HCT116 (cell line): ENCODE measurements at regions not wholly inside any gene's neighbourhood (a gene's known extent, or its start where the extent isn't known, plus 50 kb on each side); places are given as distances from the start of the nearest gene placed in this dataset.

Source experiments
- ATAC-seq: fragments of 200-7000 bp; cut with Tn5 transposase; 2 replicates; pipeline ENCODE4 v1.9.1; 2020; ENCODE audit warnings: mild to moderate bottlenecking, moderate library complexity
- BruUV-seq: library from RNA; stranded (reverse); fragments of 400-500 nt; replicated peaks from 2 replicates; lab custom pipeline; 2021; lab: Mats Ljungman, UMichigan
- CTCF ChIA-PET: fragments of 300-600 bp; sonication (Branson Sonifier 250); formaldehyde crosslinking; loops from one replicate; lab custom pipeline; 2021; ENCODE audit warnings: antibody characterized with exemption; lab: Charles Lee
- POLR2A ChIA-PET: fragments of 300-600, 350-600 bp; sonication (Branson Sonifier 250); formaldehyde crosslinking; loops from one replicate; lab custom pipeline; 2021; ENCODE audit warnings: antibody characterized with exemption; lab: Charles Lee
- RAD21 ChIA-PET, 2 experiments: fragments of 300-600 bp; sonication (Branson Sonifier 250); formaldehyde crosslinking; loops; one replicate each; lab custom pipeline; 2023; ENCODE audit warnings: low total read pairs in 2 of 2; ENCODE audit not compliant: uncharacterized antibody in 2 of 2, unreplicated experiment in 2 of 2, low non-redundant PET in 1 of 2; lab: Charles Lee
- DNase-seq: peaks from one replicate; pipeline ENCODE4 v3.0.0-alpha.2; 2010; ENCODE audit warnings: low read depth, low spot score
- H2AFZ ChIP-seq: fragments of 200-600 bp; shearing (Covaris generic), sonication (generic); 2 replicates; pipeline ENCODE4 v1.6.1; 2017; ENCODE audit warnings: low read depth, mixed run types, mixed read lengths, antibody characterized with exemption, low read length; ENCODE audit not compliant: poor library complexity, severe bottlenecking
- H3K27ac ChIP-seq: 2 replicates; pipeline ENCODE4 v1.5.1; 2012; ENCODE audit warnings: low read depth, low read length
- H3K27me3 ChIP-seq: fragments of 200-600 bp; sonication (generic); 2 replicates; pipeline ENCODE4 v1.6.1; 2016; ENCODE audit warnings: mixed run types, low read length, mixed read lengths; ENCODE audit not compliant: insufficient read depth
- H3K36me3 ChIP-seq, 2 experiments: fragments of 200-500 bp in 1 of 2; fragments of 200-600 bp in 1 of 2; sonication (Bioruptor generic) in 1 of 2; sonication (generic) in 1 of 2; 2 replicates each; pipeline versions ENCODE4 v1.5.1 to v1.6.1; 2014 to 2016; ENCODE audit warnings: low read length in 2 of 2, inconsistent platforms in 1 of 2, mixed read lengths in 1 of 2, mixed run types in 1 of 2; ENCODE audit not compliant: insufficient read depth in 2 of 2, control insufficient read depth in 1 of 2
- H3K4me1 ChIP-seq, 2 experiments: fragments of 200-600 bp in 1 of 2; sonication (generic) in 1 of 2; 2 replicates each; pipeline versions ENCODE4 v1.5.1 to v1.6.1; 2012 to 2017; ENCODE audit warnings: low read length in 2 of 2, inconsistent platforms in 1 of 2, mild to moderate bottlenecking in 1 of 2, mixed read lengths in 1 of 2, mixed run types in 1 of 2, moderate library complexity in 1 of 2; ENCODE audit not compliant: insufficient read depth in 2 of 2, control insufficient read depth in 1 of 2
- H3K4me2 ChIP-seq: fragments of 200-600 bp; sonication (generic); 2 replicates; pipeline ENCODE4 v1.6.1; 2017; ENCODE audit warnings: mixed run types, low read length, mixed read lengths
- H3K4me3 ChIP-seq, 2 experiments: fragments of 200-600 bp in 1 of 2; sonication (generic) in 1 of 2; replicated peaks in 1 of 2; 2 replicates each; pipeline ENCODE4 v1.5.1; 2011 to 2016; ENCODE audit warnings: low read length in 2 of 2, control low read depth in 1 of 2, low read depth in 1 of 2, mild to moderate bottlenecking in 1 of 2, mixed read lengths in 1 of 2, mixed run types in 1 of 2
- H3K79me2 ChIP-seq: fragments of 200-600 bp; sonication (generic); 2 replicates; pipeline ENCODE4 v1.6.1; 2017; ENCODE audit warnings: mild to moderate bottlenecking, mixed run types, low read length, moderate library complexity, mixed read lengths; ENCODE audit not compliant: insufficient read depth
- H3K9ac ChIP-seq: fragments of 200-600 bp; sonication (generic); 2 replicates; pipeline ENCODE4 v1.6.1; 2016; ENCODE audit warnings: low read length, mixed read lengths
- H3K9me2 ChIP-seq: fragments of 200-600 bp; sonication (generic), shearing (Covaris generic); 2 replicates; pipeline ENCODE4 v1.6.1; 2017; ENCODE audit warnings: mixed run types, mild to moderate bottlenecking, moderate library complexity; ENCODE audit not compliant: insufficient read depth
- H3K9me3 ChIP-seq, 2 experiments: fragments of 200-500 bp in 1 of 2; fragments of 200-600 bp in 1 of 2; sonication (Bioruptor generic) in 1 of 2; sonication (generic) in 1 of 2; 2 replicates each; pipeline ENCODE4 v1.6.1; 2014 to 2017; ENCODE audit warnings: low read length in 2 of 2, mixed read lengths in 2 of 2, inconsistent platforms in 1 of 2, low read depth in 1 of 2, mild to moderate bottlenecking in 1 of 2, mixed run types in 1 of 2, moderate library complexity in 1 of 2; ENCODE audit not compliant: control insufficient read depth in 1 of 2, insufficient read depth in 1 of 2
- H4K20me1 ChIP-seq: fragments of 200-600 bp; sonication (generic), shearing (Covaris generic); 2 replicates; pipeline ENCODE4 v1.6.1; 2017; ENCODE audit warnings: mixed run types, mild to moderate bottlenecking, moderate library complexity; ENCODE audit not compliant: insufficient read depth
- CBX3 ChIP-seq: IDR thresholded peaks from 2 replicates; pipeline ENCODE4 v1.6.1; 2012; ENCODE audit warnings: low read depth
- EZH2 ChIP-seq: fragments of 200-600 bp; sonication (generic); IDR thresholded peaks from 2 replicates; pipeline ENCODE4 v1.6.1; 2017; ENCODE audit warnings: antibody characterized with exemption, mixed run types
- FOSL1 ChIP-seq: IDR thresholded peaks from 2 replicates; pipeline ENCODE4 v1.6.1; 2012; ENCODE audit warnings: low read depth
- POLR2AphosphoS5 ChIP-seq: IDR thresholded peaks from 2 replicates; pipeline ENCODE4 v1.6.1; 2011; ENCODE audit warnings: mild to moderate bottlenecking, low read depth, low read length, moderate library complexity
- RAD21 ChIP-seq: IDR thresholded peaks from 2 replicates; pipeline ENCODE4 v1.6.1; 2012; ENCODE audit warnings: low read depth, mild to moderate bottlenecking
- SIN3A ChIP-seq: IDR thresholded peaks from 2 replicates; pipeline ENCODE4 v1.6.1; 2012; ENCODE audit warnings: low read depth
- SP1 ChIP-seq: IDR thresholded peaks from 2 replicates; pipeline ENCODE4 v1.6.1; 2012; ENCODE audit warnings: low read depth
- YY1 ChIP-seq: IDR thresholded peaks from 2 replicates; pipeline ENCODE4 v1.6.1; 2011; ENCODE audit warnings: low read length, low read depth, moderate library complexity, mild to moderate bottlenecking; ENCODE audit not compliant: insufficient replicate concordance; ENCODE audit errors: extremely low read depth
- intact Hi-C: fragments of 100-400 bp; cut with micrococcal nuclease; formaldehyde crosslinking; loops from 2 replicates; pipeline ENCODE4 v1.10.0; 2022
- TF ChIP-seq, protein P1 (sequence below), 3 experiments: fragments of 200-600 bp in 1 of 3; sonication (generic) in 1 of 3; IDR thresholded peaks in 2 of 3; conservative IDR thresholded peaks in 1 of 3; 2 replicates each; pipeline ENCODE4 v1.5.1; 2012 to 2017; ENCODE audit warnings: low read depth in 2 of 3, low read length in 2 of 3, antibody characterized with exemption in 1 of 3, borderline replicate concordance in 1 of 3, control low read depth in 1 of 3, mild to moderate bottlenecking in 1 of 3, mixed read lengths in 1 of 3, mixed run types in 1 of 3, moderate library complexity in 1 of 3; ENCODE audit not compliant: insufficient read depth in 1 of 3

DNA sequence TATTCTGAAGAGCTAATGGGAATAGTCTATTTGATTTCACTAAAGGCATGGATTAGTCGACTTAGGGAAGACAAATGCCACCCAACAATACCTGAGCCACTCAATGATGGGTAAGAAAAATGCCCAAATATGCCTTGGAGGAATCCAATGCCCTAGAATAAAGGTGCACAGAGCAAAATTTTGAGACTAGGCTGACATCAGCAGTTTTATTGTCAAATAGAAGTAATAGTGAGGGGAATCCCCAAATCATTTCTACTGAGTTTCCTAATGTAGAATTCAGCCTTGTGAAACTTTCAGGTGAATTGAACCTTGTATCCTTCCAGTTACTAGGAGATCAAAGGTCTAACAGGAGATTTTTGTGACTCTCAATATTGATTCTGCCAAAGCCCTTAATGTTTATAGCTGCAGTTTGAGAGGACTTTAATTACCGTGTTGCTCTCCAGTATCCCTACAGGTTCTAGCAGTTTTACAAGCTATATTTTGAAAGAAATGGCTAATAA is 50.8 kb upstream of the THSD7B start (continued):
- TF ChIP-seq POLR2AphosphoS5: no peak
- TF ChIP-seq YY1: no peak
- TF ChIP-seq, all 23 proteins: peak for 0

DNA sequence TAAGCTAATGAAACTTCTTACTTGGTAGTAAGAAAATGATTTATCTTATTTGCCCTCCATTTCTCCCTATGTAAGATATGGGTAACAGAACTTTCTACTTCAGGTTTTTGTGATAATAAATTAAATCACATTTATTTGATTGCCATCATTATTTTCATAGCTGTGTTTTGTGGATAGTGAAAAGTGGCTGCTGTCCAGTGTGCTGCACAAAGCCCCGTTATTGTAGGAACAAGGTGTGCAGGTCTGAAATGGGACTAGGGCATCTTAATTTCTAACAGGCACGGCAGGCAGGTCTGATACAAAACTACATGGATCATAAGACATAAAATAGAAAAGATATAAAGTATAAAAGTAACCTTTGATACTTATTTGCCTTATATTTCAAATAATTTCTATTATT is 51.6 kb upstream of the THSD7B start:
- no peaks in the 10 kb centered on the region for H3K9me2 ChIP-seq
- no peak for DNase-seq
- intact Hi-C loops: no loop called here
- no peak overlapping the region for H3K4me2 ChIP-seq
- BruUV-seq: no TSS peak
- H3K27me3 ChIP-seq: no peaks in the 10 kb centered on the region
- H3K9me3 ChIP-seq: no peaks in the 10 kb centered on the region
- TF ChIP-seq SP1 (no peak), EZH2 (no peak), SIN3A (no peak), RAD21 (no peak), FOSL1 (no peak), CBX3 (no peak)
- TF ChIP-seq, protein P1, sequence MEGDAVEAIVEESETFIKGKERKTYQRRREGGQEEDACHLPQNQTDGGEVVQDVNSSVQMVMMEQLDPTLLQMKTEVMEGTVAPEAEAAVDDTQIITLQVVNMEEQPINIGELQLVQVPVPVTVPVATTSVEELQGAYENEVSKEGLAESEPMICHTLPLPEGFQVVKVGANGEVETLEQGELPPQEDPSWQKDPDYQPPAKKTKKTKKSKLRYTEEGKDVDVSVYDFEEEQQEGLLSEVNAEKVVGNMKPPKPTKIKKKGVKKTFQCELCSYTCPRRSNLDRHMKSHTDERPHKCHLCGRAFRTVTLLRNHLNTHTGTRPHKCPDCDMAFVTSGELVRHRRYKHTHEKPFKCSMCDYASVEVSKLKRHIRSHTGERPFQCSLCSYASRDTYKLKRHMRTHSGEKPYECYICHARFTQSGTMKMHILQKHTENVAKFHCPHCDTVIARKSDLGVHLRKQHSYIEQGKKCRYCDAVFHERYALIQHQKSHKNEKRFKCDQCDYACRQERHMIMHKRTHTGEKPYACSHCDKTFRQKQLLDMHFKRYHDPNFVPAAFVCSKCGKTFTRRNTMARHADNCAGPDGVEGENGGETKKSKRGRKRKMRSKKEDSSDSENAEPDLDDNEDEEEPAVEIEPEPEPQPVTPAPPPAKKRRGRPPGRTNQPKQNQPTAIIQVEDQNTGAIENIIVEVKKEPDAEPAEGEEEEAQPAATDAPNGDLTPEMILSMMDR (IDR thresholded peaks at IDR 0.05 in 2 of 3, conservative IDR thresholded peaks at IDR 0.05 in 1 of 3; ENCODE audit: borderline replicate concordance in 1 of 3, insufficient read depth in 1 of 3, low read depth in 2 of 3, low read length in 2 of 3): no peak
- ChIA-PET CTCF (no interaction called here), POLR2A (no interaction called here), RAD21 (no interaction called here)
- H3K4me1 ChIP-seq: no peaks in the 10 kb centered on the region
- no peak overlapping the region for H3K4me3 ChIP-seq
- H3K79me2 ChIP-seq: no peaks in the 10 kb centered on the region
- H4K20me1 ChIP-seq: no peaks in the 10 kb centered on the region
- no peak for ATAC-seq
- no peaks in the 10 kb centered on the region for H3K36me3 ChIP-seq
- no peak overlapping the region for H3K27ac ChIP-seq
- H2AFZ ChIP-seq: no peak overlapping the region
- no peak overlapping the region for H3K9ac ChIP-seq
